ENCODE measurements at regions not wholly inside any gene's neighbourhood (a gene's known extent, or its start where the extent isn't known, plus 50 kb on each side); places are given as distances from the start of the nearest gene placed in this dataset.

- H3K27ac ChIP-seq (ENCODE audit: insufficient read depth, low read length) = no peak overlapping the region
- no peaks in the 10 kb centered on the region for H3K9me3 ChIP-seq (ENCODE audit: control insufficient read depth, insufficient read depth, low read depth, low read length)
- no peaks in the 10 kb centered on the region for H3K36me3 ChIP-seq (ENCODE audit: control insufficient read depth, insufficient read depth, low read length)
- DNase-seq (ENCODE audit: low read depth in 2 of 2) = no peak
- H3K27me3 ChIP-seq (ENCODE audit: control insufficient read depth, insufficient read depth, low read length) = no peaks in the 10 kb centered on the region
- H3K4me3 ChIP-seq (replicated peaks in 1 of 4; ENCODE audit: control extremely low read depth in 1 of 4, insufficient read depth in 1 of 4, low read depth in 3 of 4, low read length in 4 of 4) = no peak overlapping the region
- H2AFZ ChIP-seq (ENCODE audit: low read length) = no peak overlapping the region
- no peaks in the 10 kb centered on the region for H3K4me1 ChIP-seq (ENCODE audit: control insufficient read depth, extremely low read depth, insufficient read depth, low read length)
- TF ChIP-seq CTCF (conservative IDR thresholded peaks at IDR 0.05 in 1 of 2, IDR thresholded peaks at IDR 0.05 in 1 of 2; ENCODE audit: low read depth in 1 of 2, low read length in 2 of 2) (no peak), EZH2 (IDR thresholded peaks at IDR 0.05; ENCODE audit: low read length, missing control alignments) (no peak)
- no peaks in the 10 kb centered on the region for H4K20me1 ChIP-seq (ENCODE audit: control insufficient read depth, extremely low read depth, insufficient read depth, low read length)
- no peak overlapping the region for H3K9ac ChIP-seq (ENCODE audit: insufficient read depth, low read length)
- H3K79me2 ChIP-seq (ENCODE audit: control insufficient read depth, insufficient read depth, low read length) = no peaks in the 10 kb centered on the region
- no peak overlapping the region for H3K4me2 ChIP-seq (ENCODE audit: extremely low read depth, insufficient read depth, low read length)
Observed at GRCh38 chr3:67983166-67983565, 328.8 kb upstream of the SUCLG2 start.

GRCh38 chr3:67981077-67981476 is 326.7 kb upstream of the SUCLG2 start:
- Histone ChIP-seq H3K4me2 (ENCODE audit: extremely low read depth, insufficient read depth, low read length) (no peak overlapping the region), H4K20me1 (ENCODE audit: control insufficient read depth, extremely low read depth, insufficient read depth, low read length) (no peaks in the 10 kb centered on the region), H3K27me3 (ENCODE audit: control insufficient read depth, insufficient read depth, low read length) (no peaks in the 10 kb centered on the region), H3K27ac (ENCODE audit: insufficient read depth, low read length) (no peak overlapping the region), H3K36me3 (ENCODE audit: control insufficient read depth, insufficient read depth, low read length) (no peaks in the 10 kb centered on the region), H3K9ac (ENCODE audit: insufficient read depth, low read length) (no peak overlapping the region), H3K9me3 (ENCODE audit: control insufficient read depth, insufficient read depth, low read depth, low read length) (no peaks in the 10 kb centered on the region), H2AFZ (ENCODE audit: low read length) (no peak overlapping the region), H3K4me1 (ENCODE audit: control insufficient read depth, extremely low read depth, insufficient read depth, low read length) (no peaks in the 10 kb centered on the region), H3K4me3 (replicated peaks in 1 of 4; ENCODE audit: control extremely low read depth in 1 of 4, insufficient read depth in 1 of 4, low read depth in 3 of 4, low read length in 4 of 4) (no peak overlapping the region), H3K79me2 (ENCODE audit: control insufficient read depth, insufficient read depth, low read length) (no peaks in the 10 kb centered on the region)
- no peak for DNase-seq (ENCODE audit: low read depth in 2 of 2)
- TF ChIP-seq CTCF (conservative IDR thresholded peaks at IDR 0.05 in 1 of 2, IDR thresholded peaks at IDR 0.05 in 1 of 2; ENCODE audit: low read depth in 1 of 2, low read length in 2 of 2) = no peak
- no peak for TF ChIP-seq EZH2 (IDR thresholded peaks at IDR 0.05; ENCODE audit: low read length, missing control alignments)

GRCh38 chr3:67979342-67979741 is 324.9 kb upstream of the SUCLG2 start:
- TF ChIP-seq EZH2 (IDR thresholded peaks at IDR 0.05; ENCODE audit: low read length, missing control alignments) (no peak), CTCF (conservative IDR thresholded peaks at IDR 0.05 in 1 of 2, IDR thresholded peaks at IDR 0.05 in 1 of 2; ENCODE audit: low read depth in 1 of 2, low read length in 2 of 2) (no peak)
- H3K9me3 ChIP-seq (ENCODE audit: control insufficient read depth, insufficient read depth, low read depth, low read length) = no peaks in the 10 kb centered on the region
- no peaks in the 10 kb centered on the region for H4K20me1 ChIP-seq (ENCODE audit: control insufficient read depth, extremely low read depth, insufficient read depth, low read length)
- no peak overlapping the region for H2AFZ ChIP-seq (ENCODE audit: low read length)
- no peaks in the 10 kb centered on the region for H3K4me1 ChIP-seq (ENCODE audit: control insufficient read depth, extremely low read depth, insufficient read depth, low read length)
- no peaks in the 10 kb centered on the region for H3K36me3 ChIP-seq (ENCODE audit: control insufficient read depth, insufficient read depth, low read length)
- no peak overlapping the region for H3K9ac ChIP-seq (ENCODE audit: insufficient read depth, low read length)
- no peak overlapping the region for H3K27ac ChIP-seq (ENCODE audit: insufficient read depth, low read length)
- no peaks in the 10 kb centered on the region for H3K79me2 ChIP-seq (ENCODE audit: control insufficient read depth, insufficient read depth, low read length)
- no peaks in the 10 kb centered on the region for H3K27me3 ChIP-seq (ENCODE audit: control insufficient read depth, insufficient read depth, low read length)
- H3K4me2 ChIP-seq (ENCODE audit: extremely low read depth, insufficient read depth, low read length) = no peak overlapping the region
- DNase-seq (ENCODE audit: low read depth in 2 of 2) = no peak
- H3K4me3 ChIP-seq (replicated peaks in 1 of 4; ENCODE audit: control extremely low read depth in 1 of 4, insufficient read depth in 1 of 4, low read depth in 3 of 4, low read length in 4 of 4) = no peak overlapping the region
